Mesenchymal stem cell (in vitro differentiated cells and primary cell): ENCODE measurements at regions not wholly inside any gene's neighbourhood (a gene's known extent, or its start where the extent isn't known, plus 50 kb on each side); places are given as distances from the start of the nearest gene placed in this dataset.
"Not testable (repeated sequence)": the region's sequence is repeated elsewhere in the genome, so short reads cannot be mapped to it uniquely, and the experiment has no call there.

Experiments
- DNase-seq: peaks from one replicate; pipeline ENCODE4 v3.0.0-alpha.2; 2013
- H2AFZ ChIP-seq: one replicate; pipeline ENCODE4 v1.6.1; 2013; ENCODE audit warnings: low read depth, mild to moderate bottlenecking, control low read depth, inconsistent platforms, low read length, moderate library complexity
- H2AK5ac ChIP-seq: 2 replicates; pipeline ENCODE4 v1.6.1; 2013; ENCODE audit warnings: low read length, moderate library complexity, mild to moderate bottlenecking, inconsistent platforms; ENCODE audit not compliant: severe bottlenecking
- H2BK120ac ChIP-seq: one replicate; pipeline ENCODE4 v1.6.1; 2013; ENCODE audit warnings: low read depth, mild to moderate bottlenecking, inconsistent platforms, low read length, moderate library complexity
- H2BK12ac ChIP-seq, 2 experiments: one replicate each; pipeline ENCODE4 v1.6.1; 2013; ENCODE audit warnings: inconsistent platforms in 2 of 2, low read length in 2 of 2, mild to moderate bottlenecking in 2 of 2, moderate library complexity in 2 of 2, control low read depth in 1 of 2
- H2BK15ac ChIP-seq: one replicate; pipeline ENCODE4 v1.6.1; 2013; ENCODE audit warnings: mild to moderate bottlenecking, low read depth, inconsistent platforms; ENCODE audit not compliant: poor library complexity, severe bottlenecking
- H2BK5ac ChIP-seq: 2 replicates; pipeline ENCODE4 v1.6.1; 2013; ENCODE audit warnings: low read depth, mild to moderate bottlenecking, low read length, control low read depth, inconsistent platforms; ENCODE audit not compliant: poor library complexity, severe bottlenecking
- H3K14ac ChIP-seq, 2 experiments: one replicate each; pipeline ENCODE4 v1.6.1; 2013; ENCODE audit warnings: inconsistent platforms in 2 of 2, low read length in 2 of 2, control low read depth in 1 of 2, mild to moderate bottlenecking in 1 of 2, moderate library complexity in 1 of 2
- H3K18ac ChIP-seq, 2 experiments: one replicate each; pipeline ENCODE4 v1.6.1; 2013; ENCODE audit warnings: inconsistent platforms in 2 of 2, low read length in 2 of 2, control low read depth in 1 of 2, low read depth in 1 of 2, mild to moderate bottlenecking in 1 of 2
- H3K23ac ChIP-seq, 2 experiments: one replicate each; pipeline ENCODE4 v1.6.1; 2013; ENCODE audit warnings: inconsistent platforms in 2 of 2, low read length in 2 of 2, mild to moderate bottlenecking in 2 of 2, moderate library complexity in 2 of 2, control low read depth in 1 of 2
- H3K27ac ChIP-seq: 2 replicates; pipeline ENCODE4 v1.5.1; 2013; ENCODE audit warnings: mild to moderate bottlenecking, moderate library complexity, low read length, control low read depth, inconsistent platforms; ENCODE audit not compliant: poor library complexity, severe bottlenecking
- H3K27me3 ChIP-seq, 2 experiments: 2 replicates each; pipeline versions ENCODE4 v1.6.1 to v1.7.0; 2013; ENCODE audit warnings: low read length in 2 of 2, mild to moderate bottlenecking in 2 of 2, moderate library complexity in 2 of 2, control low read depth in 1 of 2, inconsistent platforms in 1 of 2; ENCODE audit not compliant: control insufficient read depth in 1 of 2, insufficient read depth in 1 of 2
- H3K36me3 ChIP-seq, 2 experiments: 2 replicates each; pipeline versions ENCODE4 v1.6.1 to v1.7.0; 2013; ENCODE audit warnings: low read length in 2 of 2, control low read depth in 1 of 2, inconsistent platforms in 1 of 2, low read depth in 1 of 2, mild to moderate bottlenecking in 1 of 2; ENCODE audit not compliant: insufficient read depth in 2 of 2, control insufficient read depth in 1 of 2
- H3K4ac ChIP-seq, 2 experiments: one replicate each; pipeline ENCODE4 v1.6.1; 2013; ENCODE audit warnings: inconsistent platforms in 2 of 2, low read length in 2 of 2, mild to moderate bottlenecking in 2 of 2, moderate library complexity in 2 of 2, control low read depth in 1 of 2, low read depth in 1 of 2
- H3K4me1 ChIP-seq: 2 replicates; pipeline ENCODE4 v1.6.1; 2013; ENCODE audit warnings: low read depth, low read length, control low read depth; ENCODE audit not compliant: control insufficient read depth, insufficient read depth
- H3K4me2 ChIP-seq: 2 replicates; pipeline ENCODE4 v1.6.1; 2013; ENCODE audit warnings: low read length, mild to moderate bottlenecking, inconsistent platforms; ENCODE audit not compliant: poor library complexity, severe bottlenecking
- H3K4me3 ChIP-seq, 2 experiments: 2 replicates each; pipeline versions ENCODE4 v1.5.1 to v1.7.0; 2013; ENCODE audit warnings: low read length in 2 of 2, mild to moderate bottlenecking in 2 of 2, control low read depth in 1 of 2, low read depth in 1 of 2; ENCODE audit not compliant: insufficient read depth in 1 of 2
- H3K79me1 ChIP-seq: replicated peaks from 2 replicates; pipeline ENCODE4 v1.6.1; 2013; ENCODE audit warnings: mild to moderate bottlenecking, control low read depth, low read length, inconsistent platforms; ENCODE audit not compliant: poor library complexity, severe bottlenecking
- H3K9ac ChIP-seq: 2 replicates; pipeline ENCODE4 v1.7.0; 2013; ENCODE audit warnings: mild to moderate bottlenecking, low read length, moderate library complexity
- H3K9me3 ChIP-seq: 2 replicates; pipeline ENCODE4 v1.7.0; 2013; ENCODE audit warnings: mild to moderate bottlenecking, low read length; ENCODE audit not compliant: control insufficient read depth
- H4K8ac ChIP-seq: one replicate; pipeline ENCODE4 v1.6.1; 2013; ENCODE audit warnings: inconsistent platforms, mild to moderate bottlenecking, low read length, moderate library complexity
- H4K91ac ChIP-seq: one replicate; pipeline ENCODE4 v1.6.1; 2013; ENCODE audit warnings: mild to moderate bottlenecking, low read length, inconsistent platforms
- WGBS: methylation state at CpG from one replicate; pipeline ENCODE4 v1.1.7; 2013; ENCODE audit warnings: mixed read lengths; 5-methylcytosine and 5-hydroxymethylcytosine counted together

GRCh38 chr2:57049273-57049672 is 865.5 kb downstream of the CCDC85A start:
- no peak overlapping the region for H3K9ac ChIP-seq
- no peak overlapping the region for H2AK5ac ChIP-seq
- no peak overlapping the region for H3K23ac ChIP-seq
- no peak overlapping the region for H3K18ac ChIP-seq
- H3K4me1 ChIP-seq, result no peaks in the 10 kb centered on the region
- DNase-seq, result no peak
- H3K14ac ChIP-seq, result no peak overlapping the region
- H3K36me3 ChIP-seq, result no peaks in the 10 kb centered on the region
- no peak overlapping the region for H4K91ac ChIP-seq
- no peak overlapping the region for H2BK5ac ChIP-seq
- no peaks in the 10 kb centered on the region for H3K27me3 ChIP-seq
- no peak overlapping the region for H3K4me2 ChIP-seq
- no peak overlapping the region for H3K27ac ChIP-seq
- 90% methylated on average over 3 of the region's 3 CpGs for WGBS
- H3K79me1 ChIP-seq, result no peaks in the 10 kb centered on the region
- no peaks in the 10 kb centered on the region for H3K9me3 ChIP-seq
- H2BK120ac ChIP-seq, result no peak overlapping the region
- no peak overlapping the region for H3K4me3 ChIP-seq
- H2BK12ac ChIP-seq, result no peak overlapping the region
- no peak overlapping the region for H3K4ac ChIP-seq
- H4K8ac ChIP-seq, result no peak overlapping the region
- H2AFZ ChIP-seq, result no peak overlapping the region
- H2BK15ac ChIP-seq, result no peak overlapping the region

- Histone ChIP-seq H2BK15ac (no peak overlapping the region), H3K27me3 (no peaks in the 10 kb centered on the region), H3K23ac (no peak overlapping the region), H3K4me3 (no peak overlapping the region), H3K14ac (no peak overlapping the region), H3K79me1 (no peaks in the 10 kb centered on the region), H2BK120ac (no peak overlapping the region), H3K4ac (no peak overlapping the region), H3K27ac (no peak overlapping the region), H2AFZ (no peak overlapping the region), H3K36me3 (no peaks in the 10 kb centered on the region), H3K9ac (no peak overlapping the region), H2AK5ac (no peak overlapping the region), H4K8ac (no peak overlapping the region), H2BK5ac (no peak overlapping the region), H3K9me3 (no peaks in the 10 kb centered on the region), H4K91ac (no peak overlapping the region), H2BK12ac (no peak overlapping the region), H3K18ac (no peak overlapping the region), H3K4me1 (no peaks in the 10 kb centered on the region), H3K4me2 (no peak overlapping the region)
- no CpG with 5 or more reads among the region's 3 CpGs for WGBS
- no peak for DNase-seq
These were observed 866.2 kb downstream of the CCDC85A start for GRCh38 chr2:57050007-57050406.

GRCh38 chr2:57066301-57066700 is 882.5 kb downstream of the CCDC85A start:
- not testable (repeated sequence) for H3K4me3 ChIP-seq, H3K4ac ChIP-seq

GRCh38 chr2:57075226-57075625 is 891.4 kb downstream of the CCDC85A start:
- H4K8ac ChIP-seq, result no peak overlapping the region
- no peak overlapping the region for H2BK120ac ChIP-seq
- peaks cover 3% of the 10 kb centered on the region for H3K9me3 ChIP-seq
- no peak overlapping the region for H3K18ac ChIP-seq
- no peaks in the 10 kb centered on the region for H3K4me1 ChIP-seq
- no peak overlapping the region for H3K23ac ChIP-seq
- no peak overlapping the region for H2AK5ac ChIP-seq
- no peaks in the 10 kb centered on the region for H3K27me3 ChIP-seq
- H3K4me2 ChIP-seq, result no peak overlapping the region
- no peaks in the 10 kb centered on the region for H3K79me1 ChIP-seq
- H3K36me3 ChIP-seq, result no peaks in the 10 kb centered on the region
- no peak overlapping the region for H3K14ac ChIP-seq
- no peak overlapping the region for H2AFZ ChIP-seq
- H3K4ac ChIP-seq, result no peak overlapping the region
- DNase-seq, result no peak
- H2BK15ac ChIP-seq, result no peak overlapping the region
- H2BK5ac ChIP-seq, result no peak overlapping the region
- no peak overlapping the region for H3K27ac ChIP-seq
- no peak overlapping the region for H4K91ac ChIP-seq
- no peak overlapping the region for H2BK12ac ChIP-seq
- no peak overlapping the region for H3K9ac ChIP-seq
- H3K4me3 ChIP-seq, result no peak overlapping the region

More at GRCh38 chr2:57066301-57066700, 882.5 kb downstream of the CCDC85A start:
- DNase-seq, H3K27ac ChIP-seq, H2AFZ ChIP-seq, H3K18ac ChIP-seq, H2AK5ac ChIP-seq, H3K79me1 ChIP-seq, H3K9me3 ChIP-seq, H4K8ac ChIP-seq, H2BK12ac ChIP-seq, H2BK120ac ChIP-seq, H3K23ac ChIP-seq, H3K4me1 ChIP-seq, H3K9ac ChIP-seq, H3K27me3 ChIP-seq, H2BK5ac ChIP-seq, H3K36me3 ChIP-seq, H3K14ac ChIP-seq, H4K91ac ChIP-seq, H2BK15ac ChIP-seq, H3K4me2 ChIP-seq: not testable (repeated sequence)
- WGBS, result no CpG with 5 or more reads among the region's 1 CpG
